Fibroblast of villous mesenchyme (primary cell): ENCODE measurements at regions not wholly inside any gene's neighbourhood (a gene's known extent, or its start where the extent isn't known, plus 50 kb on each side); places are given as distances from the start of the nearest gene placed in this dataset.

ENCODE experiments used
- DNase-seq: peaks from one replicate; pipeline ENCODE4 v3.0.0-alpha.2; 2010; ENCODE audit warnings: low read depth
- H3K4me3 ChIP-seq: 2 replicates; pipeline ENCODE4 v1.5.1; 2011; ENCODE audit warnings: low read depth, mild to moderate bottlenecking, low read length
- TF ChIP-seq, protein P1 (sequence below): IDR thresholded peaks from 2 replicates; pipeline ENCODE4 v1.5.1; 2012; ENCODE audit warnings: low read depth, mild to moderate bottlenecking, low read length; ENCODE audit not compliant: insufficient read depth

DNA sequence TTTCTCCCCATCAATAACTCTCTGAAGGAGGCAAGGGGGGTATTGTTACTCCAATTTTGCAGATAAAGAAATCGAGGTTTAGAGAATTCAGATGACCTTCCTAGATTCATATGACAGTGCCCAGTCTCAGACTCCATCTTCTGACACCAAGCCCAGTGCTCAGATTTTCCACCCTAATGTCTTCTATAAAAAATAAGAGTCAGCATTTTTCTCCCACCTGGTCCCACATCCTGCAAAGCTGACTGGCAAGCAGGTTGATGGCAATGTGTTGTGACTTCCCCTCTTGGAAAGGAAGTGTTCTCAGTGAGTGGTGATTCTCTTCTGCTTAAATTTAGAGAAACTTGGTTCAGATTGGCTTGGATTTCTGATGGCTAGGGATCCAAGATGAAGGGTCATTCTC, 129.4 kb downstream of the SOX9 start:
- no peak for DNase-seq
- TF ChIP-seq, protein P1, sequence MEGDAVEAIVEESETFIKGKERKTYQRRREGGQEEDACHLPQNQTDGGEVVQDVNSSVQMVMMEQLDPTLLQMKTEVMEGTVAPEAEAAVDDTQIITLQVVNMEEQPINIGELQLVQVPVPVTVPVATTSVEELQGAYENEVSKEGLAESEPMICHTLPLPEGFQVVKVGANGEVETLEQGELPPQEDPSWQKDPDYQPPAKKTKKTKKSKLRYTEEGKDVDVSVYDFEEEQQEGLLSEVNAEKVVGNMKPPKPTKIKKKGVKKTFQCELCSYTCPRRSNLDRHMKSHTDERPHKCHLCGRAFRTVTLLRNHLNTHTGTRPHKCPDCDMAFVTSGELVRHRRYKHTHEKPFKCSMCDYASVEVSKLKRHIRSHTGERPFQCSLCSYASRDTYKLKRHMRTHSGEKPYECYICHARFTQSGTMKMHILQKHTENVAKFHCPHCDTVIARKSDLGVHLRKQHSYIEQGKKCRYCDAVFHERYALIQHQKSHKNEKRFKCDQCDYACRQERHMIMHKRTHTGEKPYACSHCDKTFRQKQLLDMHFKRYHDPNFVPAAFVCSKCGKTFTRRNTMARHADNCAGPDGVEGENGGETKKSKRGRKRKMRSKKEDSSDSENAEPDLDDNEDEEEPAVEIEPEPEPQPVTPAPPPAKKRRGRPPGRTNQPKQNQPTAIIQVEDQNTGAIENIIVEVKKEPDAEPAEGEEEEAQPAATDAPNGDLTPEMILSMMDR = no peak
- no peak overlapping the region for H3K4me3 ChIP-seq

GRCh38 chr17:72253597-72253996, 132.8 kb downstream of the SOX9 start:
- no peak for DNase-seq
- H3K4me3 ChIP-seq = no peak overlapping the region
- TF ChIP-seq, protein P1 = no peak

DNA sequence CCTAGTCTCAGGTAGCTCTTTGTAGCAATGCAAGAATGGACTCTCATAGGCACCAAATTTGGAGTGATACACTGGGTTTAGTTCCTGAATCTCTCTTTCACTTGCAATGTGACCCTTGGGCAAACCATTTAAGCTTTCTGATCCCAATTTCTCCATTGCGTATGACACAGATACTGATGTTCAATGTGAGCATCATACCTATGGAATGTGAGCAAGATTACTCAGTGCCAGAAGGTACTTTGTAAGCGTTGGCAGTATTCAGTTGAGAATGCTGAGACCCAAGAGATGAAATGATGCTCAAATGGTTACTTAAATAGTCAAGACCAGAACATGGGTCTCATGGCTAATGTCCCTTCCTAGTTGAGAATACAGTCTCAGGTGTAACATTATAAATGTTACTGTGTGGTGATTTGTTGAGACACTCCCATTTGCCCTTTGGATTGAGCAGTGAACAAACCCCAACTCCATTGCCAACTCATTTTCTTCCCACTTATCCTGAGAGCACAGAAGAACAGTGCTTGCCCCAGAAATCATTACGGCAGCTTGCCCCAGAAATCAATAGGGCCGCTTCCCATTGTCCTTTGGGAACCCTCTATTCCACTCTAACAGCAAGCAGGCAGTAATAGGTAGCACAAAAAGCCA, 134.1 kb downstream of the SOX9 start:
- TF ChIP-seq, protein P1 = no peak
- DNase-seq = no peak
- H3K4me3 ChIP-seq = no peak overlapping the region

GRCh38 chr17:72255481-72255880, 134.7 kb downstream of the SOX9 start:
- DNase-seq = no peak
- TF ChIP-seq, protein P1 = no peak
- H3K4me3 ChIP-seq = no peak overlapping the region

DNA sequence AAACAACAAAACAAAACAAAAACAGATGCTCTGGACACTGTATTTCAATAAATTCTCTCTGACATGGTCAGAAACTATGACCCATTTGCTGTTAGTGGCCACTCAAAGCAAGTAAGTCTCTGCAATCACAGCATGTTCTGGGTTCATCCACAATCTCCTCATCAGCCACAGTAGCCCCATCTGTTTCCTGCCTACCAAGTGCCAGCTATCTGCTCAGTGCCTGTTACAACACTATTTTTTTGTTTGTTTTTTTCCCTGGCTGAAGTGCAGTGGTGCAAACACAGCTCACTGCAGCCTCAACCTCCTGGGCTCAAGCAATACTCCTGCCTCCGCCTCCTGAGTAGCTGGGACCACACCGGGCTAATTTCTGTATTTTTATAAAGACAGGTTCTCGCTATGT, 137.9 kb downstream of the SOX9 start:
- TF ChIP-seq, protein P1 = no peak
- no peak overlapping the region for H3K4me3 ChIP-seq
- no peak for DNase-seq

- TF ChIP-seq, protein P1 = no peak
- no peak for DNase-seq
- H3K4me3 ChIP-seq = no peak overlapping the region
These were observed 139.1 kb downstream of the SOX9 start for GRCh38 chr17:72259922-72260321.

- TF ChIP-seq, protein P1 = no peak
- no peak overlapping the region for H3K4me3 ChIP-seq
- no peak for DNase-seq
These were observed 141.9 kb downstream of the SOX9 start for GRCh38 chr17:72262766-72263165.
